ENCODE measurements at regions not wholly inside any gene's neighbourhood (a gene's known extent, or its start where the extent isn't known, plus 50 kb on each side); places are given as distances from the start of the nearest gene placed in this dataset.

- 42 to 55% (median 45%) methylated on average over 3 of the region's 3 CpGs for WGBS, 5 donors
- Histone ChIP-seq H3K4me1 (no peaks in the 10 kb centered on the region), H3K27me3 (no peaks in the 10 kb centered on the region), H3K9me3 (no peaks in the 10 kb centered on the region), H3K36me3 (no peaks in the 10 kb centered on the region), H3K27ac (no peak overlapping the region), H3K4me3 (no peak overlapping the region)
- DNase-seq = no peak
- TF ChIP-seq EP300 (IDR thresholded peaks at IDR 0.05) (no peak), POLR2A (IDR thresholded peaks at IDR 0.05) (no peak), POLR2AphosphoS5 (IDR thresholded peaks at IDR 0.05) (no peak)
- TF ChIP-seq, protein P1, sequence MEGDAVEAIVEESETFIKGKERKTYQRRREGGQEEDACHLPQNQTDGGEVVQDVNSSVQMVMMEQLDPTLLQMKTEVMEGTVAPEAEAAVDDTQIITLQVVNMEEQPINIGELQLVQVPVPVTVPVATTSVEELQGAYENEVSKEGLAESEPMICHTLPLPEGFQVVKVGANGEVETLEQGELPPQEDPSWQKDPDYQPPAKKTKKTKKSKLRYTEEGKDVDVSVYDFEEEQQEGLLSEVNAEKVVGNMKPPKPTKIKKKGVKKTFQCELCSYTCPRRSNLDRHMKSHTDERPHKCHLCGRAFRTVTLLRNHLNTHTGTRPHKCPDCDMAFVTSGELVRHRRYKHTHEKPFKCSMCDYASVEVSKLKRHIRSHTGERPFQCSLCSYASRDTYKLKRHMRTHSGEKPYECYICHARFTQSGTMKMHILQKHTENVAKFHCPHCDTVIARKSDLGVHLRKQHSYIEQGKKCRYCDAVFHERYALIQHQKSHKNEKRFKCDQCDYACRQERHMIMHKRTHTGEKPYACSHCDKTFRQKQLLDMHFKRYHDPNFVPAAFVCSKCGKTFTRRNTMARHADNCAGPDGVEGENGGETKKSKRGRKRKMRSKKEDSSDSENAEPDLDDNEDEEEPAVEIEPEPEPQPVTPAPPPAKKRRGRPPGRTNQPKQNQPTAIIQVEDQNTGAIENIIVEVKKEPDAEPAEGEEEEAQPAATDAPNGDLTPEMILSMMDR (IDR thresholded peaks at IDR 0.05) = no peak
- intact Hi-C loops (cut with DNase I; ENCODE audit: low total_unique reads) = no loop called here
These were observed 245.5 kb upstream of the NRP1 start for GRCh38 chr10:33579996-33580395.

GRCh38 chr10:33573606-33574005 is 239.1 kb upstream of the NRP1 start:
- Histone ChIP-seq H3K27ac (no peak overlapping the region), H3K4me3 (no peak overlapping the region), H3K27me3 (no peaks in the 10 kb centered on the region), H3K9me3 (no peaks in the 10 kb centered on the region), H3K4me1 (no peaks in the 10 kb centered on the region), H3K36me3 (no peaks in the 10 kb centered on the region)
- no peak for TF ChIP-seq EP300 (IDR thresholded peaks at IDR 0.05)
- no peak for TF ChIP-seq POLR2A (IDR thresholded peaks at IDR 0.05)
- TF ChIP-seq, protein P1 (IDR thresholded peaks at IDR 0.05) = no peak
- TF ChIP-seq POLR2AphosphoS5 (IDR thresholded peaks at IDR 0.05) = no peak
- intact Hi-C loops (cut with DNase I; ENCODE audit: low total_unique reads) = no loop called here
- 81 to 89% (median 85%) methylated on average over 2 of the region's 2 CpGs for WGBS, 5 donors
- DNase-seq = no peak

DNA sequence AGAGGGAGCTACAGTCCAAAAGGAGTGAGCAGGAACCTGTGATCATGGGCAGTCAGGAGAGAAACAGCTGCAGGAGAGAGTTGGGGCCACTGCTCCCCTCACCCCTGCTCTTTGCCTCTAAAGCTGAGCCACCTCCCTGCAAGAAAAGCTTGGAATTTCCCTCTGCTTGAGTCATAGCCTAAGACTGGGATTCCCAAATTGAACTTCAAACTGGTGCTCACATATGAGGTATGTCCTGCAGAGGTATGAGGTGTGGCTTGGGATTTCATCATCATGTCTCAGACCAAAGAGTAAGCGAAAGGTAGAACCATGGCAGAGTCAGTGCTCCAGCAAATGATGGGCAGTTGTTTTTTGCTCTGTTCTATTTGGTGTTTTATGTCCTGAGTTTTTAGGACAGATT is 237.1 kb upstream of the NRP1 start:
- no peak for TF ChIP-seq EP300 (IDR thresholded peaks at IDR 0.05)
- 82 to 97% (median 92%) methylated on average over 1 of the region's 1 CpG for WGBS, 5 donors
- H3K27ac ChIP-seq = no peak overlapping the region
- no peaks in the 10 kb centered on the region for H3K27me3 ChIP-seq
- H3K36me3 ChIP-seq = no peaks in the 10 kb centered on the region
- no peak for DNase-seq
- no peak overlapping the region for H3K4me3 ChIP-seq
- H3K9me3 ChIP-seq = no peaks in the 10 kb centered on the region
- H3K4me1 ChIP-seq = no peaks in the 10 kb centered on the region
- intact Hi-C loops (cut with DNase I; ENCODE audit: low total_unique reads) = no loop called here

DNA sequence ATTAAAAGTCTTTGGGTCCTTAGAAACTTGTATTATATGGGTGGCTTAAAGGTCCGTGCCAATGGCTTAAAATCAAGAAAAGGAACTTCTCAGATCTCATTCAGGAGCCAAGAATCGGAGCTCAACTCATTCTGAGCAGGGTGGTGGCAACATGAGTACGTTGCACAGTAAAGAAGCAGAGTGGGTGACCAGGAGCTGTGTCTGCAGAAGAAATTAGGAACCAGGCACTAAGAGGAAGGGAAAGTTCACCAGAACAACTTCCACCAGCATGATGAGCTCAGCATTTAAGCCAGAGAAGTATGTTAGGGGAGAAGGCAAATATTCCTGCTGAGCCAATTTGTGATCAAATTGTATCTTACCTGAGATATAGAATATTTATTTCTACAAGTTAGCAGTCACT is 236.0 kb upstream of the NRP1 start:
- no peaks in the 10 kb centered on the region for H3K27me3 ChIP-seq
- no peak for DNase-seq
- TF ChIP-seq, protein P1 (IDR thresholded peaks at IDR 0.05) = no peak
- TF ChIP-seq POLR2AphosphoS5 (IDR thresholded peaks at IDR 0.05) = no peak
- TF ChIP-seq POLR2A (IDR thresholded peaks at IDR 0.05) = no peak
- TF ChIP-seq EP300 (IDR thresholded peaks at IDR 0.05) = no peak
- H3K9me3 ChIP-seq = no peaks in the 10 kb centered on the region
- intact Hi-C loops (cut with DNase I; ENCODE audit: low total_unique reads) = no loop called here
- no peak overlapping the region for H3K27ac ChIP-seq
- H3K4me1 ChIP-seq = no peaks in the 10 kb centered on the region
- H3K36me3 ChIP-seq = no peaks in the 10 kb centered on the region
- WGBS, 5 donors = 66 to 78% (median 71%) methylated on average over 3 of the region's 3 CpGs
- H3K4me3 ChIP-seq = no peak overlapping the region

GRCh38 chr10:33569702-33570101 is 235.2 kb upstream of the NRP1 start:
- Histone ChIP-seq H3K27me3 (no peaks in the 10 kb centered on the region), H3K4me1 (no peaks in the 10 kb centered on the region), H3K36me3 (no peaks in the 10 kb centered on the region), H3K27ac (no peak overlapping the region), H3K9me3 (no peaks in the 10 kb centered on the region), H3K4me3 (no peak overlapping the region)
- WGBS, 5 donors = 71 to 100% (median 94%) methylated on average over 1 of the region's 1 CpG
- intact Hi-C loops (cut with DNase I; ENCODE audit: low total_unique reads) = no loop called here
- no peak for DNase-seq
- TF ChIP-seq POLR2AphosphoS5 (IDR thresholded peaks at IDR 0.05) (no peak), EP300 (IDR thresholded peaks at IDR 0.05) (no peak), POLR2A (IDR thresholded peaks at IDR 0.05) (no peak)
- TF ChIP-seq, protein P1 (IDR thresholded peaks at IDR 0.05) = no peak

Data from stomach (tissue), 8 donors.